Heart left ventricle (tissue), 13 donors: ENCODE measurements at regions not wholly inside any gene's neighbourhood (a gene's known extent, or its start where the extent isn't known, plus 50 kb on each side); places are given as distances from the start of the nearest gene placed in this dataset.

Experiments
- POLR2A ChIP-seq, 2 donors: fragments of 450-650 bp; IDR thresholded peaks; one replicate each; pipeline ENCODE4 v1.6.1; 2017; ENCODE audit warnings: antibody characterized with exemption in 2 of 2, mild to moderate bottlenecking in 2 of 2, moderate library complexity in 2 of 2
- TF ChIP-seq, protein P1 (sequence below), 12 donors: fragments of 200-600 bp; sonication (generic) in 4 of 12; IDR thresholded peaks; one replicate each; pipeline versions ENCODE4 v1.5.0 to v1.8.0; 2018 to 2022; ENCODE audit warnings: antibody characterized with exemption in 12 of 12, mild to moderate bottlenecking in 5 of 12
- donor health status: ischemic (EF 13 %, LVEDD 7.1; RV severe dilation, severe dysfunction).
- donor health status: DM: no; HTN: yes; CAD: no.
- donor health status: DM: no; HTN: no; CAD: no.
- donor health status: ischemic (EF 25% LVEDD 6.9; RV normal size, moderate dysfunction).
- donor health status: ischemic (EF 25% LVEDD 5.7; RV mildly dilated, moderate dysfunction).
- donor health status: ischemic (EF 35%, LVEDD 5.7; RV mildly dilated, moderate dysfunction).
- donor health status: nonischemic (EF 11% LVEDD 7.7; RV severe dilation, severe dysfunction).
- donor health status: DM: yes; HTN: yes; CAD: no.
- donor health status: PGD.
- donor health status: ischemic (EF 29% LVEDD 5.4; RV normal size, mild dysfunction).
- donor health status: nonischemic (EF 23%, LVEDD 6.1; RV moderate dilation, normal function).

DNA sequence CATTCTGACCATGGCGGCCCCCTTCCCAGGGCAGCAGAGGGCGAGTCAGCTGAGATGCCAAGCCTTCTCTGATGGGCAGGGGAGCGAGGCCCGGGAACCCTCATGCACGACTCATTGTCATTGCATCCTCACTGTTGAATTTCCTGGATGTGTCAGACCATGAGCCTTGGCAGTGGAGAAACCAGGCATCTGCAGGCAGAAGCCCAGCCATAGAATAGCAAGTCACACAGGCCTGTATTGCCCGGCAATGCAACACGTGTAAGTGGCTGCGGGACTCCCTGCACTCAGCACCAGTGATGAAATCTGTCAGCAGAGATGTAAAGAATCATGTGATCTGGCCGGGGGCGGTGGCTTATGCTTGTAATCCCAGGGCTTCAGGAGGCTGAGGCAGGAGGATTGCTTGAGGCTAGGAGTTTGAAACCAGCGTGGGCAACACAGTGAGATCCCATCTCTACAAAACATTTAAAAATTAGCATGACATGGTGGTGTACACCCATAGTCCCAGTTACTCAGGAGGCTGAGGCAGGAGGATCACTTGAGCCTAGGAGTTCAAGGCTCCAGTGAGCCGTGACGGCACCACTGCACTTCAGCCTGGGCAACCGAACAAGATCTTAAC, 199.7 kb downstream of the KATNAL1 start:
- TF ChIP-seq, protein P1, sequence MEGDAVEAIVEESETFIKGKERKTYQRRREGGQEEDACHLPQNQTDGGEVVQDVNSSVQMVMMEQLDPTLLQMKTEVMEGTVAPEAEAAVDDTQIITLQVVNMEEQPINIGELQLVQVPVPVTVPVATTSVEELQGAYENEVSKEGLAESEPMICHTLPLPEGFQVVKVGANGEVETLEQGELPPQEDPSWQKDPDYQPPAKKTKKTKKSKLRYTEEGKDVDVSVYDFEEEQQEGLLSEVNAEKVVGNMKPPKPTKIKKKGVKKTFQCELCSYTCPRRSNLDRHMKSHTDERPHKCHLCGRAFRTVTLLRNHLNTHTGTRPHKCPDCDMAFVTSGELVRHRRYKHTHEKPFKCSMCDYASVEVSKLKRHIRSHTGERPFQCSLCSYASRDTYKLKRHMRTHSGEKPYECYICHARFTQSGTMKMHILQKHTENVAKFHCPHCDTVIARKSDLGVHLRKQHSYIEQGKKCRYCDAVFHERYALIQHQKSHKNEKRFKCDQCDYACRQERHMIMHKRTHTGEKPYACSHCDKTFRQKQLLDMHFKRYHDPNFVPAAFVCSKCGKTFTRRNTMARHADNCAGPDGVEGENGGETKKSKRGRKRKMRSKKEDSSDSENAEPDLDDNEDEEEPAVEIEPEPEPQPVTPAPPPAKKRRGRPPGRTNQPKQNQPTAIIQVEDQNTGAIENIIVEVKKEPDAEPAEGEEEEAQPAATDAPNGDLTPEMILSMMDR (IDR thresholded peaks at IDR 0.05) = no peak
- no peak for TF ChIP-seq POLR2A (IDR thresholded peaks at IDR 0.05)
